ENCODE measurements at regions not wholly inside any gene's neighbourhood (a gene's known extent, or its start where the extent isn't known, plus 50 kb on each side); places are given as distances from the start of the nearest gene placed in this dataset.

DNA sequence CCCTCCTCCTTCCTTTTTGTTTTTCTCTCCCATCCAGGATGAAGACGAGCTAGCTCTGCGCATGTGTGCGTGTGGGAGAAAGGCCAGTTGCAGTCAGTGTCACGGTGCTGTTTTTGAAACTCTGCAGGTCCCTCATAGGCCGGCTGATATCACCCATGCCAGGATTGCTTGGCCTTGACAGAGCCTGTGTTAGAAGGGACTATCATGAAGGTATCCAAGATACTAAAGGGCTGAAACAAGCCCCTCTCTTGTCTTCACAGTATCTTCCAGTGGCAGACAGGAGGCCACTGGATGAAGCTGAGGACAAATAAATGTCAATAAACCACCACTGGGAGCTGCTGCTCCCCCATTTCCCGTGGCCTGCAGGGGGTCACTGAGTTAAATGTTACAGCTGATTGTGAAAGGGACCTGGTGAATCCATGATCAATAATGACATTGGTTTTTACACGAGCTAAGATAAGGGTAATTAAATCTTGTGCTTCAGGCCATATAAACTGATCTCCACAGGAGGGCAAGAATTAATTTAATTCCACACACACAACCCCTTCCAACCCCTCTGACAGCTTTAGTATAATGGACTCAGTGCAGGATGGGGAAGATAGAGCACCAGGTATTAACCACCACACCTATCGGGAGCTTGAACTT is 64.6 kb upstream of the TARBP1 start:
- Histone ChIP-seq H3K4me3 (no peak overlapping the region), H3K27me3 (no peaks in the 10 kb centered on the region), H3K4me1 (peaks cover 14 to 41% (median 28%) of the 10 kb centered on the region in 4 donors), H3K9me3 (no peaks in the 10 kb centered on the region), H3K27ac (peak overlapping the region; percentile 62 to 75 (median 70)), H3K36me3 (no peaks in the 10 kb centered on the region)
- 80 to 86% methylated on average over 8 of the region's 8 CpGs for WGBS, 2 donors
- TF ChIP-seq POLR2A (IDR thresholded peaks at IDR 0.05) (no peak), POLR2AphosphoS5 (IDR thresholded peaks at IDR 0.05) (no peak), EP300 (IDR thresholded peaks at IDR 0.05) (no peak)
- TF ChIP-seq, protein P1, sequence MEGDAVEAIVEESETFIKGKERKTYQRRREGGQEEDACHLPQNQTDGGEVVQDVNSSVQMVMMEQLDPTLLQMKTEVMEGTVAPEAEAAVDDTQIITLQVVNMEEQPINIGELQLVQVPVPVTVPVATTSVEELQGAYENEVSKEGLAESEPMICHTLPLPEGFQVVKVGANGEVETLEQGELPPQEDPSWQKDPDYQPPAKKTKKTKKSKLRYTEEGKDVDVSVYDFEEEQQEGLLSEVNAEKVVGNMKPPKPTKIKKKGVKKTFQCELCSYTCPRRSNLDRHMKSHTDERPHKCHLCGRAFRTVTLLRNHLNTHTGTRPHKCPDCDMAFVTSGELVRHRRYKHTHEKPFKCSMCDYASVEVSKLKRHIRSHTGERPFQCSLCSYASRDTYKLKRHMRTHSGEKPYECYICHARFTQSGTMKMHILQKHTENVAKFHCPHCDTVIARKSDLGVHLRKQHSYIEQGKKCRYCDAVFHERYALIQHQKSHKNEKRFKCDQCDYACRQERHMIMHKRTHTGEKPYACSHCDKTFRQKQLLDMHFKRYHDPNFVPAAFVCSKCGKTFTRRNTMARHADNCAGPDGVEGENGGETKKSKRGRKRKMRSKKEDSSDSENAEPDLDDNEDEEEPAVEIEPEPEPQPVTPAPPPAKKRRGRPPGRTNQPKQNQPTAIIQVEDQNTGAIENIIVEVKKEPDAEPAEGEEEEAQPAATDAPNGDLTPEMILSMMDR (IDR thresholded peaks at IDR 0.05): no peak
- DNase-seq: no peak
- no peak for ATAC-seq (ENCODE audit: low FRiP score in 2 of 2)

DNA sequence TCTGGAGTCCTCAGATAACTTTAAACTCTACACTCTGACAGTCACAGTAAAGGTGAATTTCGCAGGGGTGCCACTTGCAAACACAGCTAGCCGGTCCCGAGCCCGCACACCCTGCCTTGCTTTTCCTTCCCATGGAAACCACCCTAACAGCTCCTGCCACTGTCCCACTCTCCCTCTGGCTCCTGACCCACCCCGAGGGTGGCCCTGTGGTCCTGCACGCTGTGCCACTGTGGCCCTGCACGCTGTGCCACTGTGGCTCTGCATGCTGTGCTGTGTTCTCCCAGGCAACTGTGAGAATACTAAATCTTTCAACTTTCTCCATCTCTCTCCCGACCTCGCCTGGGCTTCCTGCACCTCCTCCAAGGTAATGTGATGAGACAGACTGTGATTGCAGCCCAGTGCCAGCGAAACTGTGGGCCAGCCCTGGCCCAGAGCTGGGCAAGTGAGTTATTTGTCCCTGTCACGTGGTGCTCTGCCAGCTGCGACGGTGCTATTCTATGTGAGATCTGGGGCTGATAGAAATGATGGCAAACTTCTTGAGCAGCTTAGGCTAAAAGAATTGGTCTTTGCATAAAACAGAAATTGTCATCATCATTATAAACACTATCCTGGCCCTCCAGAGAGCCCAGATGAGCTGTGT is 63.4 kb upstream of the TARBP1 start:
- ATAC-seq (ENCODE audit: low FRiP score in 2 of 2) (no peak), DNase-seq (peak in 1 of 2 donors; percentile 52)
- Histone ChIP-seq H3K4me1 (peaks cover 14 to 48% (median 28%) of the 10 kb centered on the region in 4 donors), H3K4me3 (no peak overlapping the region), H3K27me3 (no peaks in the 10 kb centered on the region), H3K36me3 (no peaks in the 10 kb centered on the region), H3K9me3 (no peaks in the 10 kb centered on the region), H3K27ac (no peak overlapping the region)
- WGBS, 2 donors: 90 to 93% methylated on average over 13 of the region's 13 CpGs
- TF ChIP-seq, protein P1 (IDR thresholded peaks at IDR 0.05): no peak
- TF ChIP-seq EP300 (IDR thresholded peaks at IDR 0.05) (no peak), POLR2A (IDR thresholded peaks at IDR 0.05) (no peak), POLR2AphosphoS5 (IDR thresholded peaks at IDR 0.05) (no peak)

DNA sequence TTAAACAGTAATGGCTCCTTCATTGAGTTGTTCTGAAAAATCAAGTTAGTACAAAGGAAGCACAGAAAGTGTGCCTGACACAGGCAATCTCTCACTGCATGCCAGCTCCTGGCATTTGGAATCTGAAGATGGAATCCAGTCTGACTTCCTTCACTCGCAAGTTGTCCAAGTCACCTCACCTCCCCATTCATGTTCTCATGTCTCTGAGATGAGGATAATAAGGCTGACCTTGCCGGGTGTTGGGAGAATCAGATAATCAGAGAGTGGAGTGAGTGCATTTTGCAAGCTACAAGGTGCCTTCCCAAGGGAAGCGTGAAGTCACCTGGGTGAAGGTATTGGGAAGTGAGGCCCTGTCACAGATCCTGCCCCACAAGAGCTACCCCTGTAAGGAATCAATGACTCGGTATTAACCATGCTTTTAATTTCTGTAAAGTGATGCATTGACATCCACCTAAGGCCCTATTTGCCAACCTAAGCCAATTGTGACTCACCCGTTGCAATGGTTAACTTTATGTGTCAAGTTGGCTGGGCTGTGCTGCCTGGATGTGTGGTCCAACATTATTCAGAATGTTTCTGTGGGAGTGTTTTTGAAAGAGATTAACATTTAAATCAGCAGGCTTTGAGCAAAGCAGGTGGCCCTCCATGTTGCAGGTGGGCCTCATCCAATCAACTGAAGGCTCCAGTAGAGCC is 62.5 kb upstream of the TARBP1 start:
- no peak overlapping the region for H3K27ac ChIP-seq
- no peak overlapping the region for H3K4me3 ChIP-seq
- TF ChIP-seq, protein P1 (IDR thresholded peaks at IDR 0.05): no peak
- TF ChIP-seq POLR2A (IDR thresholded peaks at IDR 0.05) (no peak), POLR2AphosphoS5 (IDR thresholded peaks at IDR 0.05) (no peak), EP300 (IDR thresholded peaks at IDR 0.05) (no peak)
- no peaks in the 10 kb centered on the region for H3K9me3 ChIP-seq
- H3K36me3 ChIP-seq: no peaks in the 10 kb centered on the region
- DNase-seq (no peak), ATAC-seq (ENCODE audit: low FRiP score in 2 of 2) (no peak)
- H3K4me1 ChIP-seq: peaks cover 22 to 57% (median 34%) of the 10 kb centered on the region in 4 donors
- 92 to 93% methylated on average over 4 to 5 of the region's 5 CpGs for WGBS, 2 donors
- no peaks in the 10 kb centered on the region for H3K27me3 ChIP-seq

DNA sequence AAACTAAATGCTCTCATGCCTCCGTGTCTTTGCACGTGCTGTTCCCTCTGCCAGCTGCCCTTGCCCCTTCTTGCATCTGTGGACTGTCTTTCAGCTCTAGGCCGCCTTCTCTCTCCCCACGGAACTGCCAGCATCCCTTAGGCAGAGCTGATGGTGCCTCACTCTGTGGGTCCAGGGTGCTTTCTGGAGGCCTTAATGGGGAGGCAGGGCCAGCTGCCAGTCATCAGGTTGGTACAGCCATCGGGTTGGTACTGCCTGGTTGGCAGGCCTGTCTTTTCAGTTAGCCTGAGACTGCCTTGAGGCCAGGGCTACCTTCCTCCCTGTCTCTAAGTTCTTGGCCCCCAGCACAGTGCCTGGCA is 61.4 kb upstream of the TARBP1 start:
- no peaks in the 10 kb centered on the region for H3K36me3 ChIP-seq
- no peaks in the 10 kb centered on the region for H3K27me3 ChIP-seq
- no peak overlapping the region for H3K4me3 ChIP-seq
- no peak for TF ChIP-seq EP300 (IDR thresholded peaks at IDR 0.05)
- TF ChIP-seq POLR2AphosphoS5 (IDR thresholded peaks at IDR 0.05): no peak
- TF ChIP-seq, protein P1 (IDR thresholded peaks at IDR 0.05): no peak
- no peak for TF ChIP-seq POLR2A (IDR thresholded peaks at IDR 0.05)
- DNase-seq: no peak
- no peak overlapping the region for H3K27ac ChIP-seq
- no peaks in the 10 kb centered on the region for H3K9me3 ChIP-seq
- H3K4me1 ChIP-seq: peaks cover 32 to 60% (median 41%) of the 10 kb centered on the region in 4 donors
- ATAC-seq (ENCODE audit: low FRiP score in 2 of 2): no peak
- WGBS, 2 donors: 97 to 100% methylated on average over 5 of the region's 5 CpGs

Data from upper lobe of left lung (tissue), 6 donors.